ENCODE measurements at regions not wholly inside any gene's neighbourhood (a gene's known extent, or its start where the extent isn't known, plus 50 kb on each side); places are given as distances from the start of the nearest gene placed in this dataset.

GRCh38 chr4:58808817-58809216 lies 1698.6 kb upstream of the IGFBP7 start:
- H3K4me3 ChIP-seq (ENCODE audit: low read length): no peak overlapping the region
- DNase-seq (ENCODE audit: low read depth): no peak
- TF ChIP-seq CTCF (conservative IDR thresholded peaks at IDR 0.05; ENCODE audit: low read depth, low read length): no peak

- no peak for TF ChIP-seq CTCF (conservative IDR thresholded peaks at IDR 0.05; ENCODE audit: low read depth, low read length)
- no peak overlapping the region for H3K4me3 ChIP-seq (ENCODE audit: low read length)
- DNase-seq (ENCODE audit: low read depth): no peak
Observed at GRCh38 chr4:58807843-58808615, 1697.8 kb upstream of the IGFBP7 start.

- peak; percentile 81 for DNase-seq (ENCODE audit: low read depth)
- no peak overlapping the region for H3K4me3 ChIP-seq (ENCODE audit: low read length)
- TF ChIP-seq CTCF (conservative IDR thresholded peaks at IDR 0.05; ENCODE audit: low read depth, low read length): no peak
Observed at GRCh38 chr4:58776627-58777026, 1666.4 kb upstream of the IGFBP7 start.

- H3K4me3 ChIP-seq (ENCODE audit: low read length): no peak overlapping the region
- TF ChIP-seq CTCF (conservative IDR thresholded peaks at IDR 0.05; ENCODE audit: low read depth, low read length): no peak
- no peak for DNase-seq (ENCODE audit: low read depth)
Observed at GRCh38 chr4:58767598-58767997, 1657.4 kb upstream of the IGFBP7 start.

- no peak overlapping the region for H3K4me3 ChIP-seq (ENCODE audit: low read length)
- DNase-seq (ENCODE audit: low read depth): no peak
- TF ChIP-seq CTCF (conservative IDR thresholded peaks at IDR 0.05; ENCODE audit: low read depth, low read length): no peak
Observed at GRCh38 chr4:58766763-58767162, 1656.6 kb upstream of the IGFBP7 start.

GRCh38 chr4:58761563-58761962 lies 1651.4 kb upstream of the IGFBP7 start:
- H3K4me3 ChIP-seq (ENCODE audit: low read length): no peak overlapping the region
- TF ChIP-seq CTCF (conservative IDR thresholded peaks at IDR 0.05; ENCODE audit: low read depth, low read length): no peak
- DNase-seq (ENCODE audit: low read depth): no peak

GRCh38 chr4:58760737-58761136 lies 1650.6 kb upstream of the IGFBP7 start:
- no peak for DNase-seq (ENCODE audit: low read depth)
- H3K4me3 ChIP-seq (ENCODE audit: low read length): no peak overlapping the region
- no peak for TF ChIP-seq CTCF (conservative IDR thresholded peaks at IDR 0.05; ENCODE audit: low read depth, low read length)
